ENCODE measurements at regions not wholly inside any gene's neighbourhood (a gene's known extent, or its start where the extent isn't known, plus 50 kb on each side); places are given as distances from the start of the nearest gene placed in this dataset.

DNA sequence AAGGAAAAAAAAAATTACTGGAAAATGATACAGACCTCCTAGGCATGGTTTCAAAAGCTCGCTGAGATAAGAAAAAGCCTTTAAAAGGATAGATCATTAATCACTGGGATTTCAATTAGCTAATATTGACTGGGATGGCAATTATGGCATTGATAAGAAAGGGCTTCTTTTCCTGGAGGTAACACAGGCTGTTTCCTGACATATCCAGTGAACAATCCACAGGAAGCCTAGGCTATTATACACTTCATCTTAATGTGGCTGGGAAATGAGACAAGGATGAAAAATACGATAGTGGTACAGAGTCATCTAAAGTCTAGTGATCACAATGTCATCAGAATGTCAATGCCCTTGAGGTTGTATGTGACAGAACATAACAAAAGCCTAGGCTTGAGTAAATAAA is 1579.3 kb downstream of the C4orf33 start:
- no peaks in the 10 kb centered on the region for H3K79me2 ChIP-seq (ENCODE audit: insufficient read depth, low read length)
- Mint-ChIP-seq H3K9me3 (peaks cover 0 to 5% (median 0%) of the 10 kb centered on the region in 7 donors), H3K27ac (no peak overlapping the region), H3K4me3 (no peak overlapping the region), H3K4me1 (no peaks in the 10 kb centered on the region), H3K36me3 (no peaks in the 10 kb centered on the region), H3K27me3 (ENCODE audit: low read depth in 3 of 3) (no peaks in the 10 kb centered on the region)
- intact Hi-C loops (cut with micrococcal nuclease): no loop called here
- H3K27me3 ChIP-seq (ENCODE audit: control insufficient read depth in 2 of 2, insufficient read depth in 2 of 2, low read length in 2 of 2): no peaks in the 10 kb centered on the region
- WGBS (ENCODE audit: insufficient coverage): no CpG with 5 or more reads among the region's 2 CpGs
- TF ChIP-seq CTCF (IDR thresholded peaks at IDR 0.05): no peak
- H3K4me3 ChIP-seq (replicated peaks in 1 of 3; ENCODE audit: low read depth in 2 of 3, low read length in 3 of 3): no peak overlapping the region
- no peak overlapping the region for H3K27ac ChIP-seq (ENCODE audit: low read depth in 1 of 2, low read length in 2 of 2)
- no peak overlapping the region for H2AFZ ChIP-seq (ENCODE audit: insufficient read depth, low read depth, low read length, poor library complexity, severe bottlenecking)
- no peaks in the 10 kb centered on the region for H4K20me1 ChIP-seq (ENCODE audit: insufficient read depth, low read length)
- H3K36me3 ChIP-seq (replicated peaks in 1 of 2; ENCODE audit: control insufficient read depth in 1 of 2, insufficient read depth in 2 of 2, low read length in 2 of 2): no peaks in the 10 kb centered on the region
- no peaks in the 10 kb centered on the region for H3K4me1 ChIP-seq (ENCODE audit: control insufficient read depth in 1 of 2, insufficient read depth in 2 of 2, low read length in 2 of 2)
- no peak overlapping the region for H3K4me2 ChIP-seq (replicated peaks; ENCODE audit: extremely low read depth, low read length, poor library complexity, severe bottlenecking)
- no peaks in the 10 kb centered on the region for H3K9me3 ChIP-seq (replicated peaks in 1 of 2; ENCODE audit: control insufficient read depth in 1 of 2, insufficient read depth in 1 of 2, low read length in 2 of 2)
- no peak for DNase-seq
- no peak overlapping the region for H3K9ac ChIP-seq (ENCODE audit: insufficient read depth, low read length, poor library complexity, severe bottlenecking)

- intact Hi-C loops (cut with micrococcal nuclease): no loop called here
- H3K4me2 ChIP-seq (replicated peaks; ENCODE audit: extremely low read depth, low read length, poor library complexity, severe bottlenecking): no peak overlapping the region
- H3K27ac ChIP-seq (ENCODE audit: low read depth in 1 of 2, low read length in 2 of 2): no peak overlapping the region
- H3K27me3 ChIP-seq (ENCODE audit: control insufficient read depth in 2 of 2, insufficient read depth in 2 of 2, low read length in 2 of 2): no peaks in the 10 kb centered on the region
- no peaks in the 10 kb centered on the region for H3K27me3 Mint-ChIP-seq (ENCODE audit: low read depth in 3 of 3)
- H3K4me1 Mint-ChIP-seq: no peaks in the 10 kb centered on the region
- no peak overlapping the region for H2AFZ ChIP-seq (ENCODE audit: insufficient read depth, low read depth, low read length, poor library complexity, severe bottlenecking)
- no peak for DNase-seq
- no peaks in the 10 kb centered on the region for H3K9me3 ChIP-seq (replicated peaks in 1 of 2; ENCODE audit: control insufficient read depth in 1 of 2, insufficient read depth in 1 of 2, low read length in 2 of 2)
- H3K9ac ChIP-seq (ENCODE audit: insufficient read depth, low read length, poor library complexity, severe bottlenecking): no peak overlapping the region
- H3K4me1 ChIP-seq (ENCODE audit: control insufficient read depth in 1 of 2, insufficient read depth in 2 of 2, low read length in 2 of 2): no peaks in the 10 kb centered on the region
- H3K36me3 ChIP-seq (replicated peaks in 1 of 2; ENCODE audit: control insufficient read depth in 1 of 2, insufficient read depth in 2 of 2, low read length in 2 of 2): no peaks in the 10 kb centered on the region
- TF ChIP-seq CTCF (IDR thresholded peaks at IDR 0.05): no peak
- no peaks in the 10 kb centered on the region for H4K20me1 ChIP-seq (ENCODE audit: insufficient read depth, low read length)
- no peak overlapping the region for H3K4me3 Mint-ChIP-seq
- H3K36me3 Mint-ChIP-seq: no peaks in the 10 kb centered on the region
- peaks cover 0 to 2% (median 0%) of the 10 kb centered on the region in 7 donors for H3K9me3 Mint-ChIP-seq
- no peak overlapping the region for H3K27ac Mint-ChIP-seq
- no peaks in the 10 kb centered on the region for H3K79me2 ChIP-seq (ENCODE audit: insufficient read depth, low read length)
- no peak overlapping the region for H3K4me3 ChIP-seq (replicated peaks in 1 of 3; ENCODE audit: low read depth in 2 of 3, low read length in 3 of 3)
Observed at GRCh38 chr4:130689181-130689580, 1593.2 kb downstream of the C4orf33 start.
